HG03159 (cell line): ENCODE measurements at regions not wholly inside any gene's neighbourhood (a gene's known extent, or its start where the extent isn't known, plus 50 kb on each side); places are given as distances from the start of the nearest gene placed in this dataset.
"Not testable (repeated sequence)": the region's sequence is repeated elsewhere in the genome, so short reads cannot be mapped to it uniquely, and the experiment has no call there.

Source experiments
- ATAC-seq: cut with Tn5 transposase; IDR thresholded peaks from one replicate; pipeline ENCODE4 v1.9.1; 2021; ENCODE audit warnings: mild to moderate bottlenecking, moderate library complexity; ENCODE audit not compliant: unreplicated experiment

GRCh38 chr3:95521396-95521795, 1293.0 kb upstream of the EPHA6 start:
- ATAC-seq = no peak

- no peak for ATAC-seq
These were observed 1291.9 kb upstream of the EPHA6 start for GRCh38 chr3:95522449-95522848.

- no peak for ATAC-seq
These were observed 1274.4 kb upstream of the EPHA6 start for GRCh38 chr3:95539950-95540483.

- no peak for ATAC-seq
These were observed 1248.9 kb upstream of the EPHA6 start for GRCh38 chr3:95565502-95565901.

- ATAC-seq = peak; percentile 72
These were observed 1247.0 kb upstream of the EPHA6 start for GRCh38 chr3:95567346-95567745.

- ATAC-seq = no peak
These were observed 1227.6 kb upstream of the EPHA6 start for GRCh38 chr3:95586754-95587153.

GRCh38 chr3:95587641-95588040, 1226.8 kb upstream of the EPHA6 start:
- ATAC-seq = not testable (repeated sequence)

GRCh38 chr3:95588473-95588872, 1225.9 kb upstream of the EPHA6 start:
- ATAC-seq = no peak

- no peak for ATAC-seq
These were observed 1218.8 kb upstream of the EPHA6 start for GRCh38 chr3:95595416-95596075.

- ATAC-seq = no peak
These were observed 1206.5 kb upstream of the EPHA6 start for GRCh38 chr3:95607926-95608325.

GRCh38 chr3:95609411-95609810, 1205.0 kb upstream of the EPHA6 start:
- no peak for ATAC-seq

- ATAC-seq = no peak
These were observed 1201.8 kb upstream of the EPHA6 start for GRCh38 chr3:95612611-95613010.

GRCh38 chr3:95613993-95614392, 1200.4 kb upstream of the EPHA6 start:
- no peak for ATAC-seq

- ATAC-seq = no peak
These were observed 1198.6 kb upstream of the EPHA6 start for GRCh38 chr3:95615592-95616310.

- no peak for ATAC-seq
These were observed 1188.3 kb upstream of the EPHA6 start for GRCh38 chr3:95626107-95626506.

GRCh38 chr3:95627293-95627692, 1187.1 kb upstream of the EPHA6 start:
- ATAC-seq = no peak

GRCh38 chr3:95627697-95628096, 1186.7 kb upstream of the EPHA6 start:
- no peak for ATAC-seq

GRCh38 chr3:95629802-95630201, 1184.6 kb upstream of the EPHA6 start:
- ATAC-seq = no peak

GRCh38 chr3:95645291-95645690, 1169.1 kb upstream of the EPHA6 start:
- ATAC-seq = no peak

GRCh38 chr3:95654570-95655362, 1159.6 kb upstream of the EPHA6 start:
- no peak for ATAC-seq

- ATAC-seq = no peak
These were observed 1158.9 kb upstream of the EPHA6 start for GRCh38 chr3:95655363-95655986.
